T-helper 1 cell treated with Interleukin-12 subunit alpha and Interleukin-12 subunit beta and Interleukin-4 antibody, amounts not matched to agents 30 ng/mL and 1 ng/mL, for 36 hours (primary cell): ENCODE measurements at regions not wholly inside any gene's neighbourhood (a gene's known extent, or its start where the extent isn't known, plus 50 kb on each side); places are given as distances from the start of the nearest gene placed in this dataset.

Experiments
- intact Hi-C: fragments of 100-400 bp; cut with micrococcal nuclease; formaldehyde crosslinking; loops from one replicate; pipeline ENCODE4 v1.15.1; 2024

DNA sequence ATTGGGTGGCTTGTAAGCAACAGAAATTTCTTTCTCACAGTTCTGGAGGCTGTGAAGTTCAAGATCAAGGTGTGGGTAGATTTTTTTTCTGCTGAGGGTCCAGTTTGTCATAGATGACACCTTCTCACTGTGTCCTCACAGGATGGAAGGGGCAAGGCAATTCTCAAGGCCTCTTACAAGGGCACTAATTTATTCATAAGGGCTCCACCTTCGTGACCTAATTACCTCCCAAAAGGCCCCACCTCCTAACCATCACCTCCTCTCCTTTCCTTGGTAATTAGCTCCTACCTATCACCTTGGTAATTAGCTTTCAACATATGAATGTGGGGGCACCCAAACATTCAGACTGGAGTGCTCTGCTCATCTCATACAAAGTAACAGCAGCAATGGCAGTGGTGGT, 92.3 kb upstream of the CD44 start:
- intact Hi-C loops = loop anchor here (1.0 to 10.0 kb wide), 3 partner anchors 76 to 1792 kb away; partner anchors contain the start of genes CAPRIN1 and HIPK3

DNA sequence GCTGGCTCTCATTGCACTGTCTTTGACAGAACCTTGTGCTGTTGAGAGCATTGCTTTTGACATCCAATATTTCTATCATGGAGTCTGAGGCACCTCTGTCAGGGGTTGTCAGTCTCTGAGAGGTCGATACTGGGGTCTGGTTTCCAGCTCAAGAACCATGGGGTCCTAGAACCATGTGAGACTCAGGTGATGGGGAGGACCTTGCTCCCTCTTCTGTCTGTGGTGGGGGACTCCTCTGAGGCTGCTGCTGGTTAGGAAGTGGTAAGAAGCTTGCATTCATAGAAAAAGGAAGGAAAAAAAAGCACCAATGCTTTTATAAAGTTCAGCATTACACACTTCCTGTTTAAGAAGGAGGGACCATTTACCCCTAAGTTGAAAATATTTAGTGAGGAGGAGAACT, 91.8 kb upstream of the CD44 start:
- intact Hi-C loops = loop anchor here (1.0 to 10.0 kb wide), 3 partner anchors 75 to 1792 kb away; partner anchors contain the start of genes CAPRIN1 and HIPK3

DNA sequence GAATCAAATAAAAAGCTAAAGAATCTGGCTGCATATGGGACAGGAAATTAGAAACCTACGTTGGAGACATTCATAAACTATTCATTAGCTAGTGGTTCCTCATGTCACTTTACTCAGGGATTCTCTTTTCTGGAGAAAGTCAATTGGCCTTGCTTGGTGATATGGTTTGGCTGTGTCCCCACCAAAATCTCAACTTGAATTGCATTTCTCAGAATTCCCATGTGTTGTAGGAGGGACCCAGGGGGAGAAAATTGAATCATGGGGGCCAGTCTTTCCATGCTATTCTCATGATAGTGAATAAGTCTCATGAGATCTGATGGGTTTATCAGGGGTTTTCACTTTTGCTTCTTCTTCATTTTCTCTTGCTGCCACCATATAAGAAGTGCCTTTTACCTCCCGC, 91.2 kb upstream of the CD44 start:
- intact Hi-C loops = loop anchor here (1.0 to 10.0 kb wide), 3 partner anchors 75 to 1793 kb away; partner anchors contain the start of genes CAPRIN1 and HIPK3

DNA sequence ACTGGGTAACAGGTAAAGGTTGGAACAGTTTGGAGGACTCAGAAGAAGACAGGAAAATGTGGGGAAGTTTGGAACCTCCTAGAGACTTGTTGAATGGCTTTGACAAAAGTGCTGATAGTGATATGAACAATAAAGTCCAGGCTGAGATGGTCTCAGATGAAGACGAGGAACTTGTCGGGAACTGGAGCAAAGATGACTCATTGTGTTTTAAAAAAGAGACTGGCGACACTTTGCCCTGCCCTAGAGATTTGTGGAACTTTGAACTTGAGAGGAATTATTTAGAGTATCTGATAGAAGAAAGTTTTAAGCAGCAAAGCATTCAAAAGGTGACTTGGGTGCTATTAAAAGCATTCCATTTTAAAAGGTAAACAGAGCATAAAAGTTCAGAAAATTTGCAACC, 90.6 kb upstream of the CD44 start:
- intact Hi-C loops = loop anchor here (10.0 kb wide), 2 partner anchors 994 to 1794 kb away; partner anchors contain the start of genes CAPRIN1 and HIPK3

- intact Hi-C loops = loop anchor here (1.0 to 10.0 kb wide), 4 partner anchors 17 to 1795 kb away; partner anchors contain the start of genes CAPRIN1 and HIPK3
Measured at GRCh38 chr11:35049859-35050531, 89.0 kb upstream of the CD44 start.

DNA sequence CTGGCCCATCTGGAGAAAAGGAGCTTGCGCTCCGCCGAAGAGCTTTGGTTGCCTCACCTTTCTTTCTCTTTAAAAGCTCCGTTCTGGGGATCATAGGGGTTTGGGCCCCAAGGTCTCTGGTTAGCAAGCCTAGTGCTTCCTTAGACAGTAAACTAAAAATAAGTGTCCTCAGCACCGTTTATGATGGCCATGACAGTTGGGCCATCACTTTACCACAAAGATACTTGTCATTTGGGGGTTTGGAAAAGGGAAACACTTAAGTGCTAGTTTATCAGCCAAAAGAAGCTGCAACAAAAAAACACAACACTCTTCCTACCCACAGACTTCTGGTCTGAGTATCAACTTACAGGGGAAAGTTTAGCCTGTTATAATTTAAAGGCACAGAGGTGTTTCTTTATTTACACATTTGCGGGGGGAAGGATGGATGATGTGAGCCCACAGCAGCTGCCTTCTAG, 88.4 kb upstream of the CD44 start:
- intact Hi-C loops = loop anchor here (1.0 kb wide), 2 partner anchors 17 to 52 kb away; no protein-coding TSS in a partner anchor

DNA sequence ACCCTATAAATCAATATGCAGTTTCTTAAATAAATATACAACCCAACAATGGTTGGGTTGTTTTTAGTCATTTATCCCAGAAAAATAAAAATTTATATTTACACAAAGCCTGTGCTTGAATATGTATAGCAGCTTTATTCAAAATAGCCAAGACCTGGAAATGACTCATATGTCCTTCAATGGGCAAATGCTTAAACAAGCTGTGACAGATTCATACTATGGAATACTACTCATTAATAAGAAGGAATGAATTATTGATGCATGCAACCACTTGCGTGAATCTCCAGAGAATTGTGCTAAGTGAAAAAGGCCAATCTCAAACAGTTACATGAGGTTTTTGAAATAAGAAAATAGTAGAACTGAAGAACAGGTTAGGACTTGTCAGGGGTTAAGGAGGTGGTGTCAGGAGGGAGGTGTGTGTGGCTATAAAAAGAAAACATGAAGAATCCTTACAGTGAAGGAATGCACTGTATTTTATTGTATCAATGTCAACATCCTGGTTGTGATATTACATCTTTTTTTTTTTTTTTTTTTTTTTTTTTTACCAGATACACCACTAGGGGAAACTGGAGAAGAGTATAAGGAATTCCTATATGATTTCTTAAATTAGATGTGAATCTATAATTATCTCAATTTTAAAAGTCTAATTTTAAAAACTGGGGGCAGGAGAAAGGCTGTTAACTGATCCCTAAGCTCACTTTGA, 82.4 kb upstream of the CD44 start:
- intact Hi-C loops = no loop called here

GRCh38 chr11:35057926-35058668, 80.9 kb upstream of the CD44 start:
- intact Hi-C loops = loop anchor here (1.0 kb wide), 1 partner anchor 9 kb away; no protein-coding TSS in a partner anchor

DNA sequence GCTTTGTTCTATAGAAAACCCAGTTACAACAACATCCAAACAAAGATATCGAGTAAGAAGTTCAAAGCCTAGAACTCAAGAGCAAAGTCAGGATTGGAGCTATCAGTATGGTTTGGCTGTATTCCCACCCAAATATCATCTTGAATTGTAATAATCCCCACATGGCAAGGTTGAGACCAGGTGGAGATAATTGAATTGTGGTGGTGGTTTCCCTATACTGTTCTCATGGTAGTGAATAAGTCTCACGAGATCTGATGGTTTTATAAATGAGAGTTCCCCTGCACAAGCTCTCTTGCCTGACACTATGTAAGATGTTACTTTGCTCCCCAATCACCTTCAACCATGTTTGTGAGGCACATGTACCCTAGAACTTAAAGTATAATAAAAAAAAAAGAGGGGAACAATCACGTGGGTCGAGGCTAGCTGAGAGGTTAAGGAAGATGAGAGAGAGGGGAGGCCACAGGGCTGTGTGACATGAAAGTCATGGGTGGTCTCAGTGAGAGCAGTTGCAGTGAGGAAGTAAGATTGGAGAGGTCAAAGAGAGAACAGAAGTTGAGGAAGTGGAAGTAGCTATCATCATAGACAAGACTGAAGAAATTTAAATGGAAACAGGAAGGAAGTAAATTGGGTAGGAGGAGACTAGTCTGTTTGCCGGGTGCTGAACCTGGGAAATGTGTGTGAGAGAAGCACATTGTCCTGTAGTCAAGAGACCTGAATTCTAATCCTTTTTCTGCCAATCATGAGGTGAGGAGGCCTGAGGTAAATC, 80.1 kb upstream of the CD44 start:
- intact Hi-C loops = loop anchor here (1.0 kb wide), 1 partner anchor 8 kb away; no protein-coding TSS in a partner anchor

- intact Hi-C loops = no loop called here
Measured at GRCh38 chr11:35061516-35062440, 77.2 kb upstream of the CD44 start.

- intact Hi-C loops = no loop called here
Measured at GRCh38 chr11:35063488-35063931, 75.5 kb upstream of the CD44 start.

DNA sequence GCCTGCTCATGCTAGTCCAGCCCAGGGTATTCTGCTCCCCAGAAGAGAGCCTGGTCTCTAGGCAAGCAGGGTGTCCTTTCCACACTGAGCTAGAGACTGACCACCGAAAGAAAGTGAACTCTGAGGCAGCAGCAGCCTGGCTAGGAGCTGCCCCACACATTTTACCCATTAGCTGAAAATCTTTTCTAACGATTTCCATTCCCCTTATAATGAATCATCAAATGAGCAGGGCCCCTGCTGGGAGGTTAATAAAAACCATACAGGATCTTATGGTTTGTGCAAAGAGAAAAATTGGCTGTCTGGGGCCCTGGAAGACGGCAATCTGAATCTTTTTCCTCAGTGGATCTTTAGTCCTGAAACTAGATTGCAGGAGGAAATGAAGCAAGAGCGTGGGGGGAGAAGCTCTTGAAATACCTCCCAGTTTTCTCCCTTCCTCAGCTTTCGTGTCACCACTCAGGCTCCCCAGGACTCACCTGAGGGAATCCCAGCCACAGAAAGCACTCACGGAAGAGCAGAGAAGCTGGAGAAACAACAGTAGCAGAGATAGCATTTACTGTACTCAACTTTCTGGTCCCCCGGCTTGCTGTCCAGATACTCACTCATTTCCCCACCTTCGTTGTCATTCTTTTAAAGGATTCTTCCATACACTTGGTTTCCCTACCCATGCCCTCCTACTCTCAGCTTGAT, 74.7 kb upstream of the CD44 start:
- intact Hi-C loops = no loop called here

DNA sequence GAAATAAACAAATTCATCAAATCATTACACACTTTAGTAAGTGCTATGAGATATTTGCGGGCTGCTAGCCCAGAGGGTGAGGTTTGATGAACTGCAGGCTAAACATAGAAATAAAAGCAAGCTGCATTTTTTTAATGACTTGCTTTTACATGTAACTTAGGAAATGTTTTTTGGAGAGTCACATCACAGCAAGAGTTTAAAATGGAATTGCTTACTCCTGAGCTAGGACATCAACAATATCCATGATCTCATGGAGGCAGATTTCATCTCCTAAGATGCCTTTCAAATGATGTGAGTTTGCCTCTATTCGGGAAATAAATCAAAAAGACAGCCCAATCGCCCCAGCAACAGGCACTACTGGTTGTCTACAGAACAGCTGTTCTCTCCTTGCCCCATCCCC, 73.4 kb upstream of the CD44 start:
- intact Hi-C loops = no loop called here

GRCh38 chr11:35066030-35066429, 72.9 kb upstream of the CD44 start:
- intact Hi-C loops = no loop called here

DNA sequence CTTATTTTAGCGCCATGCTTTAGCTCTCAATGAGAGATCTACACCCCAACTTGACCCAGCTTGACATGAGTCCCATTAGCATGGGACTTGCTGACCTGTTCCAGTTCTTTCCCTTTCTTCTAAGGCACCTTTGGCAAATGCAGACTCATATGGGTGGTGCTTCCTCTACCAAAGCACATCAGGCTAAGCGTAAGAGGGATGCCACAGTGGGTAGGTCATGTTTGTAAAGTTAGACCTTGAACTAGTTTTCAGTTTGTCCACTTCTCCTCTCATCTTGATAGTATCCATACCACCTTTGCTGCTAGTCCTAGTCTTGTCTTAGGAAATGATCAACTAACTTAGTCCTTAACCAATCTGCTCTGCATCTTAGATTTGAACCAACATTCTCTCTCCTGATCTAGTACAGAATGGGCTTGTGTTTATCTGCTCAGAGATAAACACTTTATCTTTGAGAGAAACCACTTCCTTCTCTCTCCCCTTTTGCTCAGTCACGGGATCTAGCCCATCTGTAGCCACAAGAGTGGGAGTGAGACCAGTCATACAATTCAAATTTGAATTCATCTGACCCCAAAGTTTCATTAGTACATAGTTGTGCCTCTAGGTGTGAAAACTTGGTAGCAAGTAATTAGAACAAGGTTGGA, 72.1 kb upstream of the CD44 start:
- intact Hi-C loops = loop anchor here (1.0 kb wide), 3 partner anchors 9 to 17 kb away; no protein-coding TSS in a partner anchor

DNA sequence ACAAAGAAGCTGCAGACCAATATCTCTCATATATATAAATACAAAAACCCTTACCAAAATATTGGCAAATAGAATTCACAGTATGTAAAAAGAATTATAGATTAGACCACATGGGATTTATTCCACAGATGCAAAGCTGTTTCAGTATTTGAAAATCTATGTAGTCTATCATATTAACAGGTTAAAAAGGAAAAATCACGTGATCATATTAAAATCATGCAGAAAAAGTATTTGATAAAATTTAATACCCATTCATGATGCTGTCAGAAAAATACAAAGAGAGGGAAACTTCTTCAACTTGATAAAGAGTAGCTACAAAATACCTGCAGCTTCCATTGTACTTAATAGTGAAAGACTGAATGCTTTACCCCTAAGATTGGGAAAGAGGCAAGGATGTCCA, 67.2 kb upstream of the CD44 start:
- intact Hi-C loops = no loop called here

GRCh38 chr11:35073691-35074419, 65.1 kb upstream of the CD44 start:
- intact Hi-C loops = no loop called here
